ENCODE measurements at regions not wholly inside any gene's neighbourhood (a gene's known extent, or its start where the extent isn't known, plus 50 kb on each side); places are given as distances from the start of the nearest gene placed in this dataset.
"Not testable (repeated sequence)": the region's sequence is repeated elsewhere in the genome, so short reads cannot be mapped to it uniquely, and the experiment has no call there.

GRCh38 chr2:187684174-187684573 lies 129.9 kb upstream of the TFPI start:
- DNase-seq (ENCODE audit: low spot score): no peak

- DNase-seq (ENCODE audit: low spot score): no peak
Measured at GRCh38 chr2:187686416-187687024, 132.3 kb upstream of the TFPI start.

GRCh38 chr2:187687585-187687984 lies 133.3 kb upstream of the TFPI start:
- no peak for DNase-seq (ENCODE audit: low spot score)

GRCh38 chr2:187689372-187689771 lies 135.1 kb upstream of the TFPI start:
- DNase-seq (ENCODE audit: low spot score): peak; percentile 9

- no peak for DNase-seq (ENCODE audit: low spot score)
Measured at GRCh38 chr2:187693923-187694322, 139.7 kb upstream of the TFPI start.

GRCh38 chr2:187696644-187697043 lies 142.4 kb upstream of the TFPI start:
- DNase-seq (ENCODE audit: low spot score): not testable (repeated sequence)

- no peak for DNase-seq (ENCODE audit: low spot score)
Measured at GRCh38 chr2:187698374-187699110, 144.3 kb upstream of the TFPI start.

GRCh38 chr2:187702157-187702556 lies 147.9 kb upstream of the TFPI start:
- DNase-seq (ENCODE audit: low spot score): no peak

GRCh38 chr2:187708272-187708671 lies 154.0 kb upstream of the TFPI start:
- no peak for DNase-seq (ENCODE audit: low spot score)

GRCh38 chr2:187709065-187709464 lies 154.8 kb upstream of the TFPI start:
- DNase-seq (ENCODE audit: low spot score): peak; percentile 40

GRCh38 chr2:187710791-187711521 lies 156.7 kb upstream of the TFPI start:
- no peak for DNase-seq (ENCODE audit: low spot score)

GRCh38 chr2:187715590-187715989 lies 161.4 kb upstream of the TFPI start:
- DNase-seq (ENCODE audit: low spot score): no peak

GRCh38 chr2:187716301-187716700 lies 162.1 kb upstream of the TFPI start:
- DNase-seq (ENCODE audit: low spot score): no peak

GRCh38 chr2:187718092-187718491 lies 163.9 kb upstream of the TFPI start:
- DNase-seq (ENCODE audit: low spot score): no peak

- DNase-seq (ENCODE audit: low spot score): no peak
Measured at GRCh38 chr2:187719510-187719909, 165.3 kb upstream of the TFPI start.

- DNase-seq (ENCODE audit: low spot score): no peak
Measured at GRCh38 chr2:187748958-187749357, 194.7 kb upstream of the TFPI start.

- DNase-seq (ENCODE audit: low spot score): no peak
Measured at GRCh38 chr2:187749804-187750431, 195.7 kb upstream of the TFPI start.

- DNase-seq (ENCODE audit: low spot score): no peak
Measured at GRCh38 chr2:187768995-187769394, 214.8 kb upstream of the TFPI start.

- DNase-seq (ENCODE audit: low spot score): no peak
Measured at GRCh38 chr2:187769437-187769836, 215.2 kb upstream of the TFPI start.

- no peak for DNase-seq (ENCODE audit: low spot score)
Measured at GRCh38 chr2:187774551-187775071, 220.4 kb upstream of the TFPI start.

- no peak for DNase-seq (ENCODE audit: low spot score)
Measured at GRCh38 chr2:187775196-187775595, 221.0 kb upstream of the TFPI start.

- no peak for DNase-seq (ENCODE audit: low spot score)
Measured at GRCh38 chr2:187775651-187776050, 221.4 kb upstream of the TFPI start.

Data from kidney capillary endothelial cell (primary cell).